ENCODE measurements at regions not wholly inside any gene's neighbourhood (a gene's known extent, or its start where the extent isn't known, plus 50 kb on each side); places are given as distances from the start of the nearest gene placed in this dataset.

GRCh38 chr10:108167766-108168165 lies 1003.3 kb upstream of the SORCS1 start:
- H3K27me3 ChIP-seq = no peaks in the 10 kb centered on the region
- no peaks in the 10 kb centered on the region for H3K4me1 ChIP-seq
- no peak overlapping the region for H3K4me3 ChIP-seq
- H3K36me3 ChIP-seq (ENCODE audit: low read depth, missing control alignments) = no peaks in the 10 kb centered on the region
- intact Hi-C loops (cut with DNase I; ENCODE audit: low total_unique reads) = no loop called here
- no peak overlapping the region for H3K27ac ChIP-seq
- DNase-seq = no peak
- no peaks in the 10 kb centered on the region for H3K9me3 ChIP-seq
- 91 to 92% methylated on average over 2 of the region's 2 CpGs for WGBS, 2 donors
- TF ChIP-seq POLR2A (IDR thresholded peaks at IDR 0.05) (no peak), CTCF (IDR thresholded peaks at IDR 0.05) (no peak)

GRCh38 chr10:108166401-108166800 lies 1001.9 kb upstream of the SORCS1 start:
- Histone ChIP-seq H3K9me3 (no peaks in the 10 kb centered on the region), H3K27ac (no peak overlapping the region), H3K27me3 (no peaks in the 10 kb centered on the region), H3K4me1 (no peaks in the 10 kb centered on the region), H3K4me3 (no peak overlapping the region), H3K36me3 (ENCODE audit: low read depth, missing control alignments) (no peaks in the 10 kb centered on the region)
- TF ChIP-seq POLR2A (IDR thresholded peaks at IDR 0.05) (no peak), CTCF (IDR thresholded peaks at IDR 0.05) (no peak)
- 82 to 87% methylated on average over 7 of the region's 7 CpGs for WGBS, 2 donors
- DNase-seq = no peak
- intact Hi-C loops (cut with DNase I; ENCODE audit: low total_unique reads) = no loop called here

GRCh38 chr10:108147346-108147745 lies 982.8 kb upstream of the SORCS1 start:
- Histone ChIP-seq H3K27me3 (no peaks in the 10 kb centered on the region), H3K4me3 (no peak overlapping the region), H3K27ac (no peak overlapping the region), H3K36me3 (ENCODE audit: low read depth, missing control alignments) (no peaks in the 10 kb centered on the region), H3K4me1 (no peaks in the 10 kb centered on the region), H3K9me3 (no peaks in the 10 kb centered on the region)
- no peak for DNase-seq
- intact Hi-C loops (cut with DNase I; ENCODE audit: low total_unique reads) = no loop called here
- TF ChIP-seq POLR2A (IDR thresholded peaks at IDR 0.05) = no peak
- no peak for TF ChIP-seq CTCF (IDR thresholded peaks at IDR 0.05)
- 88 to 93% methylated on average over 2 of the region's 2 CpGs for WGBS, 2 donors

- Histone ChIP-seq H3K36me3 (ENCODE audit: low read depth, missing control alignments) (no peaks in the 10 kb centered on the region), H3K27me3 (no peaks in the 10 kb centered on the region), H3K4me3 (no peak overlapping the region), H3K4me1 (no peaks in the 10 kb centered on the region), H3K27ac (no peak overlapping the region), H3K9me3 (no peaks in the 10 kb centered on the region)
- DNase-seq = no peak
- intact Hi-C loops (cut with DNase I; ENCODE audit: low total_unique reads) = no loop called here
- 60 to 67% methylated on average over 1 of the region's 1 CpG for WGBS, 2 donors
- TF ChIP-seq POLR2A (IDR thresholded peaks at IDR 0.05) (no peak), CTCF (IDR thresholded peaks at IDR 0.05) (no peak)
These were observed 976.6 kb upstream of the SORCS1 start for GRCh38 chr10:108141064-108141463.

- intact Hi-C loops (cut with DNase I; ENCODE audit: low total_unique reads) = no loop called here
- 83 to 89% methylated on average over 2 of the region's 2 CpGs for WGBS, 2 donors
- no peaks in the 10 kb centered on the region for H3K4me1 ChIP-seq
- no peaks in the 10 kb centered on the region for H3K27me3 ChIP-seq
- H3K9me3 ChIP-seq = no peaks in the 10 kb centered on the region
- no peak overlapping the region for H3K27ac ChIP-seq
- no peak for DNase-seq
- TF ChIP-seq CTCF (IDR thresholded peaks at IDR 0.05) = no peak
- TF ChIP-seq POLR2A (IDR thresholded peaks at IDR 0.05) = no peak
- no peak overlapping the region for H3K4me3 ChIP-seq
- no peaks in the 10 kb centered on the region for H3K36me3 ChIP-seq (ENCODE audit: low read depth, missing control alignments)
These were observed 967.8 kb upstream of the SORCS1 start for GRCh38 chr10:108132303-108132702.

Measured in testis (tissue), 2 donors.